H4 (cell line): ENCODE measurements at regions not wholly inside any gene's neighbourhood (a gene's known extent, or its start where the extent isn't known, plus 50 kb on each side); places are given as distances from the start of the nearest gene placed in this dataset.

Experiments
- DNase-seq: peaks from one replicate; pipeline ENCODE4 v3.0.0-alpha.2; 2015; ENCODE audit warnings: low spot score

GRCh38 chr14:79961197-79961596, 250.1 kb downstream of the DIO2 start:
- no peak for DNase-seq

DNA sequence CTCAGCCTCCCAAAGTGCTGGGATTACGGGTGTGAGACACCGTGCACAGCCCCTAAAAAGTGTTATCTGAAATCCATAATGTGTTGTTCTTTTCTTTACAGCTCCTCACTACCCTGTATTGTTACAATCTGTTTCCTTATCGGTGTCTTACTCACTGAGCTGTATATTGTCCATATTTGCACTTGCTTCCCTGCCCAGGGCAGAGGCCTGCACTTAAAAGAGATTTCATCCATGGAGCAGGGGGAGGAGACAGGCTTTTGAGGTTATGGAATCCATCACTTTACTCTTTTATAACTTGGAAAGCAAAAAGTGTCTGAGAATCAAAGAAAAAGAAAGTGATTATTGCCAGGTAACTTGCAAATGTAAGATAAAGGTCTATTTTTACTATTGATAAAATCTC, 251.0 kb downstream of the DIO2 start:
- no peak for DNase-seq

DNA sequence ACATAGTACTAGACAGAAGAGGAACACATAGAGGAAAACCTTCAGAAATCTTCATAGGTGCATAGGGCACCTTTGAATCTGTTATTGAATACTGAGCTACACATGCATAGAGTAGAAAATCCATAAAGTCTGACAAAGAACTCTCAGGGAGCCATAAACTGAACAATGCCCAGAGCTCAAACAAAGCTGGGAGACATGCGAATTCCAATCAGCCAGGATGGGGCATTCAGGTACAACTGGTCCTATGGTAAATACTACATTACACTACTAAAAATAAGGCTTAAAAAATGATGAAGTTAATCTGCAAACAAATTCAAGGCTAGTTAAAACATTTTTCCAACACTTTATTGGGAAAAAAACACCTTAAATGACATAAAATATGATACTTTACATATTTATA, 259.7 kb downstream of the DIO2 start:
- no peak for DNase-seq

GRCh38 chr14:79949906-79950305, 261.4 kb downstream of the DIO2 start:
- no peak for DNase-seq

GRCh38 chr14:79947440-79948054, 263.8 kb downstream of the DIO2 start:
- DNase-seq, result no peak

DNA sequence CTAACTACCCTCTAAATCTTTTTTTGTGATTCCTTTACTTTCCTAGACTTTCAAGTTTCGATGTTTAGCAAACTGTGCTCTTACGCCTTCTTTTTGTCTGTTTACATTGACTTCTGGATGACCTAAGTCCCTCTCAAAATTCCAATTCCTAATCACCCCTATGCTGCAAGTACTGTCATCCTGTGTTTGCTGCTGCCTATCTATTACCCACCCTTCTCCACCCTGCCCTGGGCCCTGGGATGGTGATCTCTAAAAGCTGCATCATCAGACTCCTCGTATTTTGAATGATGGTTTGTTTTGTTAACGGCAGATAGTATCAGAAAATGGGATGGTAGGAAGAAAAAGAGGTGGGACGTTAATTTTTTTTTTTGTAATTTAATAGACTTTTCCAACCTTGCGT, 272.1 kb downstream of the DIO2 start:
- DNase-seq, result no peak

DNA sequence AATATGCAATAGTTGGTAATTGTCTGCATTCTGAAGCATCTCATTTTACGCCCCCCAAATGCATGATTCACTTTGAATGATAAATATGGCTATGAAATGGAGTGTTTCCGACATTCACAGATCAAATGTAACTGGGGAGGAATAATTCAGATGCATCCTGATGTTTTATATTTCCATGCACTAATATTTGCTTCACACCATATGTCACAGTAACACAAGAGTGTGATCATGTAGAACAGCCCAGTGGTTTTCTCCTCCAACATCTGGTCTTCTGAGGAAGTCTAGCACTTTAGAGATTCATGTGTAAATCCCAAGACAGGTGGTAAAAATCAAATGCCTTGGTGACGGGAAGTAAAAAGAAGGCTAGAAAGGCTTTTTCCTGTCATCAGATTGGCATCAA, 273.1 kb downstream of the DIO2 start:
- DNase-seq, result no peak

- no peak for DNase-seq
These were observed 273.9 kb downstream of the DIO2 start for GRCh38 chr14:79937433-79937832.

DNA sequence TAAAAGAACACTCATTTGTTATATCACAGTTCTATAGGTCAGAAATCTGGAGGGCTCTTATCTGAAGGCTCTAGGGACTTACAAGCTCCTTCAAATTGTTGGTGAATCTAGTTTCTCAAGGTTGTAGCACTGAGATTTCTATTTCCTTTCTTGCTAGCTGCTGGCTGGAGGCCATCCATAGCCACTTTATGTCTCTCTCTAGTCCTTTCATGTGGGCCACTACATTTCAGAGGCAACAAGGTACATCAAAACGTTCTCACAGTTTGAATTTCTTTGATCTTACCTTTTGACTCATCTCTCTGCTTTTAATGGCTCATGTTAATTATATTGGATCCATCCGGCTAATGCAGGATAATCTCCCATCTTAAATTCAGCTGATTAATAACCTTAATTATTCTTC, 286.8 kb downstream of the DIO2 start:
- no peak for DNase-seq

GRCh38 chr14:79920180-79920692, 291.1 kb downstream of the DIO2 start:
- no peak for DNase-seq
